CD4-positive, alpha-beta memory T cell (primary cell): ENCODE measurements at regions not wholly inside any gene's neighbourhood (a gene's known extent, or its start where the extent isn't known, plus 50 kb on each side); places are given as distances from the start of the nearest gene placed in this dataset.
A peak's percentile ranks its signal among the peaks of the same experiment; 100 is the strongest.

Experiments
- CTCF ChIA-PET: fragments of 350-600 bp; sonication (Branson Sonifier 250); formaldehyde crosslinking; loops from one replicate; lab custom pipeline; 2021; ENCODE audit warnings: inconsistent platforms; ENCODE audit not compliant: partially characterized antibody; lab: Charles Lee
- POLR2A ChIA-PET: fragments of 350-600 bp; sonication (Branson Sonifier 250); formaldehyde crosslinking; loops from one replicate; lab custom pipeline; 2021; ENCODE audit not compliant: partially characterized antibody; lab: Charles Lee
- DNase-seq, 5 donors: peaks; one replicate each; pipeline versions ENCODE4 v3.0.0 to v3.0.0-alpha.2; 2020 to 2022; ENCODE audit warnings: mixed read lengths in 1 of 5
- H3K27ac ChIP-seq: one replicate; pipeline ENCODE4 v1.7.0; 2013; ENCODE audit warnings: low read depth, low read length
- H3K27me3 ChIP-seq: 2 replicates; pipeline ENCODE4 v1.7.0; 2013; ENCODE audit warnings: mild to moderate bottlenecking, low read length, moderate library complexity; ENCODE audit not compliant: insufficient read depth
- H3K36me3 ChIP-seq: 2 replicates; pipeline ENCODE4 v1.7.0; 2013; ENCODE audit warnings: mild to moderate bottlenecking, low read length, moderate library complexity; ENCODE audit not compliant: insufficient read depth
- H3K4me1 ChIP-seq: 2 replicates; pipeline ENCODE4 v1.7.0; 2013; ENCODE audit warnings: mild to moderate bottlenecking, low read length, moderate library complexity; ENCODE audit not compliant: insufficient read depth
- H3K4me3 ChIP-seq, 2 donors: one replicate each; pipeline ENCODE4 v1.7.0; 2013; ENCODE audit warnings: low read length in 2 of 2, mild to moderate bottlenecking in 1 of 2
- H3K9me3 ChIP-seq, 2 donors: one replicate each; pipeline ENCODE4 v1.7.0; 2013; ENCODE audit warnings: low read length in 2 of 2, control low read depth in 1 of 2; ENCODE audit not compliant: control insufficient read depth in 1 of 2
- H3K27ac Mint-ChIP-seq, 7 donors: one replicate each; pipeline ENCODE4 v1.8.0; 2020 to 2021; ENCODE audit warnings: mixed read lengths in 7 of 7, mild to moderate bottlenecking in 6 of 7, inconsistent platforms in 3 of 7, moderate library complexity in 3 of 7
- H3K27me3 Mint-ChIP-seq, 2 donors: one replicate each; pipeline ENCODE4 v1.8.0; 2020 to 2021; ENCODE audit warnings: mixed read lengths in 2 of 2
- H3K36me3 Mint-ChIP-seq, 2 donors: one replicate each; pipeline ENCODE4 v1.8.0; 2020 to 2021; ENCODE audit warnings: mixed read lengths in 2 of 2, inconsistent platforms in 1 of 2, mild to moderate bottlenecking in 1 of 2
- H3K4me1 Mint-ChIP-seq, 4 donors: one replicate each; pipeline ENCODE4 v1.8.0; 2020 to 2021; ENCODE audit warnings: mixed read lengths in 4 of 4, mild to moderate bottlenecking in 1 of 4
- H3K4me3 Mint-ChIP-seq, 8 donors: one replicate each; pipeline ENCODE4 v1.8.0; 2020 to 2021; ENCODE audit warnings: mixed read lengths in 8 of 8, mild to moderate bottlenecking in 7 of 8, moderate library complexity in 6 of 8, inconsistent platforms in 3 of 8
- H3K9me3 Mint-ChIP-seq, 8 donors: one replicate each; pipeline ENCODE4 v1.8.0; 2020 to 2021; ENCODE audit warnings: mixed read lengths in 8 of 8, mild to moderate bottlenecking in 5 of 8, inconsistent platforms in 3 of 8, moderate library complexity in 1 of 8
- intact Hi-C: fragments of 100-400 bp; cut with micrococcal nuclease; formaldehyde crosslinking; loops from one replicate; pipeline ENCODE4 v1.15.1; 2023

DNA sequence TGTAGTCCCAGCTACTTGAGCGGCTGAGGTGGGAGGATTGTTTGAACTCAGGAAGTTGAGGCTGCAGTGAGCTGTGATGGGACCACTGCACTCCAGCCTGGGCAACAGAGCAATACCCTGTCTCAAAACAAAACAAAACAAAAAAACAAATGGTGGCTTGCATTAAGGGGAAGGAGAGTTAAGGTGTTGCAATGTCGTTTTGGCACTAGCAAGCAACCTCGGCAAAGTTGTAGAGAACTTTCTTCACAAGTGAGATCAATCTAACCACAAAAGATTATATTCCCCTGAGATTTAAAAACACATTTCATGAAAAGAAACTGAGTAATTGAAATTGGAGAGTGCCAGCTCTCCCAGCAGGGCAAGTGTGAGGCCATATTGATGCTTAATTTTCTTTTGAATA is 153.7 kb downstream of the KLF5 start:
- Mint-ChIP-seq H3K27ac (no peak overlapping the region), H3K36me3 (no peaks in the 10 kb centered on the region), H3K27me3 (peaks cover 7% of the 10 kb centered on the region in 2 donors), H3K4me1 (peaks cover 0 to 3% (median 1%) of the 10 kb centered on the region in 4 donors), H3K4me3 (no peak overlapping the region), H3K9me3 (no peaks in the 10 kb centered on the region)
- no peak overlapping the region for H3K27ac ChIP-seq
- H3K4me1 ChIP-seq: no peaks in the 10 kb centered on the region
- no peak for DNase-seq
- CTCF ChIA-PET: no interaction called here
- no peaks in the 10 kb centered on the region for H3K36me3 ChIP-seq
- no peaks in the 10 kb centered on the region for H3K27me3 ChIP-seq
- POLR2A ChIA-PET: no interaction called here
- no peaks in the 10 kb centered on the region for H3K9me3 ChIP-seq
- no peak overlapping the region for H3K4me3 ChIP-seq
- intact Hi-C loops: no loop called here

DNA sequence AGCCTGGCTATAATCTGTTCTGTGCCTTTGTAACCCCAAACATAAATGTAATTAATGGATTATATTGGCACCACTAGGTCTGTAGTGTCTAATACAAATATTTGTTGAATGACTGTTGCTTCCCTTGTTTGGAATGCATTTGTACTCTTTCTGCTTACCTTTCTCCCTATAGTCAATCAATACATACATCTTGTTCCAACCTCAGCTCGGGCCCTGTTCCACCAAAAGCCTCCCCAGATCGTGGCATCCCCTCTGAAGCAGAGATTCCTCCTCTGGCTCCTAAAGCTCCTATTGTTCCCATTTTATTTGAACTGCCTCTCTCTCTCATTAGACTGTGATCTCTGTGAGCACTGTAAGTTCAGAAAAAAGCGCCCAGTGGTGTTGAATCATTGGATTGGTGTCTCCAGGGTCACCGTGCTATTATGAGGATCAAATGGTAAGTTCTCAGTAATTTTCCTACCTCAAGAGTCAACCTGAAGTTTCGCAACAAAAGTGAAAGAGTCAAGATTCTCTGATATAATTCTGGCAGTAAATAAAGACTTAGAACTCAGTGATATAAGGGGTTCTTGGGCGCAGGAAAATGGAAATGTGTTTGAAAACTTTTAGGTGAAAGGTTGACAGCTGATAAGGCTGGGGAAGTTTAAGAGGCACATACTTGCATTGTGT is 151.5 kb downstream of the KLF5 start:
- Mint-ChIP-seq H3K27me3 (peaks cover 6 to 7% of the 10 kb centered on the region in 2 donors), H3K27ac (no peak overlapping the region), H3K4me3 (no peak overlapping the region), H3K4me1 (peaks cover 0 to 3% (median 1%) of the 10 kb centered on the region in 4 donors), H3K9me3 (no peaks in the 10 kb centered on the region), H3K36me3 (no peaks in the 10 kb centered on the region)
- intact Hi-C loops: no loop called here
- Histone ChIP-seq H3K9me3 (no peaks in the 10 kb centered on the region), H3K4me3 (no peak overlapping the region), H3K27me3 (no peaks in the 10 kb centered on the region), H3K4me1 (no peaks in the 10 kb centered on the region), H3K36me3 (no peaks in the 10 kb centered on the region), H3K27ac (no peak overlapping the region)
- ChIA-PET POLR2A (no interaction called here), CTCF (no interaction called here)
- DNase-seq: no peak

DNA sequence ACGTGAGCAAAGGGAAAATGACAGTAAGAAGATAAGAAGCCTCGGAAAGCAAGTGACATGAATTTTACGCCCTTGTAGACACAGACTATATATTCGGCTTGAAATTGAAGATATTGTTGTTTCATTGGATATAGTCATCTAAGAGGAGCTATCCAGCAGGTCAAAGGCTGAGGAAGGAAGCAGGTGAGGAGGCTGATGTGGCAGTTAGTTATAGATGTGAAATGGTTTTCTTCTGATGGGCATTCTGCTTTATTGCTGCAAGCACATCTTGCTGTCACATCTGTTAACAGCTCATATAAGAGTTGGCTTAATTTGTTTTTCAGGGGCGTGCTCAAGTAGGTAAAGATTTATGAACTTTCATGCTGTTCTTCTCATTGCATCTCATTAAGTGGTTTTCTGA is 146.1 kb downstream of the KLF5 start:
- H3K27me3 ChIP-seq: peaks cover 3% of the 10 kb centered on the region
- no peak overlapping the region for H3K27ac ChIP-seq
- Mint-ChIP-seq H3K4me1 (no peaks in the 10 kb centered on the region), H3K27ac (no peak overlapping the region), H3K9me3 (peaks cover 0 to 4% (median 0%) of the 10 kb centered on the region in 8 donors), H3K36me3 (no peaks in the 10 kb centered on the region), H3K4me3 (no peak overlapping the region), H3K27me3 (peaks cover 12 to 16% of the 10 kb centered on the region in 2 donors)
- H3K36me3 ChIP-seq: no peaks in the 10 kb centered on the region
- no peaks in the 10 kb centered on the region for H3K9me3 ChIP-seq
- ChIA-PET CTCF (no interaction called here), POLR2A (no interaction called here)
- no peak overlapping the region for H3K4me3 ChIP-seq
- intact Hi-C loops: no loop called here
- H3K4me1 ChIP-seq: no peaks in the 10 kb centered on the region
- DNase-seq: no peak

DNA sequence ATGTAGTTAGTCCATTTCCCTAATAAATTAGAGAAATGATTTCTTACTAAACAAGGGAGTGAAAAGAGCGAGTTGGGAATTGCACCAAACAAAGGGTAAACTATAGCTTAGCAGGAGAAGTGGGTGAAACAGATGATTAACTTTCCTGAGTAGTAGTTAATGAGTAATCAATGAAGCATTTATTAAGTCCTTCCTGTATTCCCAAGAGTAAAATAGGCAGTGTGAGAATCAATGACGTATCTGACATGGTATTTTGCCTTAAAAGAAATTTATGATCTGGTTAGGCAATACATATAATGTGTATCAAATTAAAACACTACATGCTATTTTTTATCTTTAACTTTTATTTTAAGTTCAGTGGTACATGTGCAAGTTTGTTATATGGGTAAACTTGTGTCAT is 142.8 kb downstream of the KLF5 start:
- Histone ChIP-seq H3K36me3 (no peaks in the 10 kb centered on the region), H3K4me3 (no peak overlapping the region), H3K4me1 (no peaks in the 10 kb centered on the region), H3K27ac (no peak overlapping the region), H3K9me3 (no peaks in the 10 kb centered on the region), H3K27me3 (peaks cover 3% of the 10 kb centered on the region)
- DNase-seq: no peak
- no peaks in the 10 kb centered on the region for H3K36me3 Mint-ChIP-seq
- H3K4me3 Mint-ChIP-seq: no peak overlapping the region
- H3K27ac Mint-ChIP-seq: no peak overlapping the region
- peaks cover 10 to 18% of the 10 kb centered on the region in 2 donors for H3K27me3 Mint-ChIP-seq
- CTCF ChIA-PET: interaction anchor here (1.6 kb wide), 1 partner anchor 9 kb away, joined by 3 read pairs; no protein-coding TSS in a partner anchor
- peaks cover 0 to 4% (median 0%) of the 10 kb centered on the region in 8 donors for H3K9me3 Mint-ChIP-seq
- no peaks in the 10 kb centered on the region for H3K4me1 Mint-ChIP-seq
- POLR2A ChIA-PET: no interaction called here
- intact Hi-C loops: no loop called here

- Mint-ChIP-seq H3K9me3 (peaks cover 0 to 3% (median 0%) of the 10 kb centered on the region in 8 donors), H3K27ac (no peak overlapping the region), H3K4me1 (no peaks in the 10 kb centered on the region), H3K27me3 (peaks cover 8 to 13% of the 10 kb centered on the region in 2 donors), H3K4me3 (no peak overlapping the region), H3K36me3 (no peaks in the 10 kb centered on the region)
- no peak overlapping the region for H3K4me3 ChIP-seq
- H3K36me3 ChIP-seq: no peaks in the 10 kb centered on the region
- CTCF ChIA-PET: no interaction called here
- DNase-seq: no peak
- intact Hi-C loops: no loop called here
- H3K9me3 ChIP-seq: no peaks in the 10 kb centered on the region
- no peaks in the 10 kb centered on the region for H3K4me1 ChIP-seq
- H3K27ac ChIP-seq: no peak overlapping the region
- peaks cover 3% of the 10 kb centered on the region for H3K27me3 ChIP-seq
- POLR2A ChIA-PET: no interaction called here
Measured at GRCh38 chr13:73198991-73199411, 140.2 kb downstream of the KLF5 start.

DNA sequence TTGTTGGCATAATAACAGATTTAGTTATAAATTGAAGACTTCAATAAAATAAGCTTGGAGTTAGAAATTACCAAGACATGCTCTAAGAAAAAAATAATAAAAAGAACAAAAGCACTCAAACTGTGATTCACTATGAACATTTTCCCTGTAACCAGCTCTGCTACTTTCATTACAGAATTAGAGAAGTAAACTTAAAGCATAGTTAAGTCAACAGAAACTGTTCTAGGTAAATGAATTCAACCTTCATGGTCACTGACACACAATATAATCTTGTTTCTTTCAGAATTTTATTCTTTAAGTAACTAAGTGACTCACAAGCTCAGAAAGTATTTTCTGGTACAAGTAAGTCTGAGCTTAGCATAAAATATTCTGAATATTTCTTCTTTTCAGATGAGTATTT is 136.3 kb downstream of the KLF5 start:
- no peak overlapping the region for H3K4me3 ChIP-seq
- no peak overlapping the region for H3K4me3 Mint-ChIP-seq
- no peaks in the 10 kb centered on the region for H3K36me3 ChIP-seq
- no peak overlapping the region for H3K27ac ChIP-seq
- ChIA-PET CTCF (no interaction called here), POLR2A (no interaction called here)
- no peaks in the 10 kb centered on the region for H3K4me1 Mint-ChIP-seq
- intact Hi-C loops: no loop called here
- H3K9me3 Mint-ChIP-seq: peaks cover 0 to 2% (median 0%) of the 10 kb centered on the region in 8 donors
- H3K27ac Mint-ChIP-seq: no peak overlapping the region
- H3K27me3 ChIP-seq: no peaks in the 10 kb centered on the region
- no peaks in the 10 kb centered on the region for H3K9me3 ChIP-seq
- no peaks in the 10 kb centered on the region for H3K36me3 Mint-ChIP-seq
- peaks cover 6 to 8% of the 10 kb centered on the region in 2 donors for H3K27me3 Mint-ChIP-seq
- no peaks in the 10 kb centered on the region for H3K4me1 ChIP-seq
- DNase-seq: no peak

DNA sequence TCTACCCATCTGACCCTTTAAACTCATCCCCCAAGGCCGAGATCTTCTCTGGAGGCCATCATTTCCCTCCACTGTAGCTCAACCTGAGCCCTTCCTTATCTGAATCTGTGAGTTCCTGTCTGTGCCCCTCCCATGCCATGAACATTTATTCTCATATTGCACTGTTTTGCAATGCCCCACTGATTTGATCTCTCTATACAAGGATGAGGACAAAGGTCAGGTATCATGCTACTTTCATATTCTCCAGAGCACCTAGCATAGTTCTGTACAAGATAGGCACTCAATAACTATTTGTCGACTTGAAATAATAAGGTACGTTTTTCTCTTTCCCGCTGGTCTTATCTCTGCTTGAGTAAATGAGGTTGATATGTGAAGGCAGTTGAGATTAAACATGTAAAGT is 135.5 kb downstream of the KLF5 start:
- H3K4me3 ChIP-seq: no peak overlapping the region
- no peak for DNase-seq
- H3K27ac ChIP-seq: no peak overlapping the region
- peaks cover 6 to 8% of the 10 kb centered on the region in 2 donors for H3K27me3 Mint-ChIP-seq
- H3K4me1 ChIP-seq: no peaks in the 10 kb centered on the region
- no peak overlapping the region for H3K4me3 Mint-ChIP-seq
- H3K36me3 ChIP-seq: no peaks in the 10 kb centered on the region
- H3K9me3 ChIP-seq: no peaks in the 10 kb centered on the region
- no peaks in the 10 kb centered on the region for H3K27me3 ChIP-seq
- H3K36me3 Mint-ChIP-seq: no peaks in the 10 kb centered on the region
- no peaks in the 10 kb centered on the region for H3K4me1 Mint-ChIP-seq
- ChIA-PET CTCF (no interaction called here), POLR2A (no interaction called here)
- H3K9me3 Mint-ChIP-seq: peaks cover 0 to 2% (median 0%) of the 10 kb centered on the region in 8 donors
- intact Hi-C loops: no loop called here
- peak overlapping the region in 1 of 7 donors; percentile 4 for H3K27ac Mint-ChIP-seq
